Thyroid gland (tissue), 4 donors: ENCODE measurements at regions not wholly inside any gene's neighbourhood (a gene's known extent, or its start where the extent isn't known, plus 50 kb on each side); places are given as distances from the start of the nearest gene placed in this dataset.

Source experiments
- DNase-seq, 2 donors: peaks; one replicate each; pipeline ENCODE4 v3.0.0-alpha.2; 2019
- H3K27ac ChIP-seq, 3 donors: fragments of 200-600 bp; sonication (generic); 1 replicate in 2 of 3; 2 replicates in 1 of 3; pipeline ENCODE4 v1.5.1; 2016 to 2019; ENCODE audit warnings: mild to moderate bottlenecking in 1 of 3, moderate library complexity in 1 of 3
- H3K27me3 ChIP-seq: fragments of 200-600 bp; sonication (generic); one replicate; pipeline ENCODE4 v1.5.1; 2019
- H3K36me3 ChIP-seq, 2 donors: fragments of 200-600 bp; sonication (generic); one replicate each; pipeline ENCODE4 v1.5.1; 2016 to 2019
- H3K4me1 ChIP-seq, 2 donors: fragments of 200-600 bp; sonication (generic); one replicate each; pipeline ENCODE4 v1.5.1; 2017 to 2019
- H3K4me3 ChIP-seq, 3 donors: fragments of 200-600 bp; sonication (generic); replicated peaks in 1 of 3; 1 replicate in 2 of 3; 2 replicates in 1 of 3; pipeline ENCODE4 v1.5.1; 2016; ENCODE audit warnings: mild to moderate bottlenecking in 1 of 3
- H3K9me3 ChIP-seq: fragments of 200-600 bp; sonication (generic); one replicate; pipeline ENCODE4 v1.5.1; 2017
- CTCF ChIP-seq, 6 experiments: fragments of 200-600 bp in 3 of 6; fragments of 450-650 bp in 3 of 6; sonication (generic) in 3 of 6; IDR thresholded peaks; one replicate each; pipeline ENCODE4 v1.5.1; 2016 to 2019; ENCODE audit warnings: antibody characterized with exemption in 6 of 6, mild to moderate bottlenecking in 2 of 6, inconsistent platforms in 1 of 6, moderate library complexity in 1 of 6
- POLR2A ChIP-seq, 2 donors: fragments of 450-650 bp; IDR thresholded peaks; one replicate each; pipeline ENCODE4 v1.6.1; 2017; ENCODE audit warnings: antibody characterized with exemption in 2 of 2, mild to moderate bottlenecking in 2 of 2, moderate library complexity in 1 of 2
- WGBS, 2 donors: methylation state at CpG; one replicate each; pipeline ENCODE4 v1.1.5; 2017; 5-methylcytosine and 5-hydroxymethylcytosine counted together
- intact Hi-C: fragments of 100-400 bp; cut with DNase I; formaldehyde crosslinking; loops from one replicate; pipeline ENCODE4 v1.15.1; 2023

GRCh38 chr21:15326032-15326867, 261.4 kb upstream of the NRIP1 start:
- intact Hi-C loops = no loop called here
- H3K9me3 ChIP-seq = no peaks in the 10 kb centered on the region
- no peaks in the 10 kb centered on the region for H3K4me1 ChIP-seq
- no peaks in the 10 kb centered on the region for H3K27me3 ChIP-seq
- H3K4me3 ChIP-seq = no peak overlapping the region
- no peaks in the 10 kb centered on the region for H3K36me3 ChIP-seq
- TF ChIP-seq CTCF (IDR thresholded peaks at IDR 0.05) (no peak), POLR2A (IDR thresholded peaks at IDR 0.05) (no peak)
- H3K27ac ChIP-seq = no peak overlapping the region
- DNase-seq = no peak
- 95 to 97% methylated on average over 7 to 9 of the region's 9 CpGs for WGBS, 2 donors

DNA sequence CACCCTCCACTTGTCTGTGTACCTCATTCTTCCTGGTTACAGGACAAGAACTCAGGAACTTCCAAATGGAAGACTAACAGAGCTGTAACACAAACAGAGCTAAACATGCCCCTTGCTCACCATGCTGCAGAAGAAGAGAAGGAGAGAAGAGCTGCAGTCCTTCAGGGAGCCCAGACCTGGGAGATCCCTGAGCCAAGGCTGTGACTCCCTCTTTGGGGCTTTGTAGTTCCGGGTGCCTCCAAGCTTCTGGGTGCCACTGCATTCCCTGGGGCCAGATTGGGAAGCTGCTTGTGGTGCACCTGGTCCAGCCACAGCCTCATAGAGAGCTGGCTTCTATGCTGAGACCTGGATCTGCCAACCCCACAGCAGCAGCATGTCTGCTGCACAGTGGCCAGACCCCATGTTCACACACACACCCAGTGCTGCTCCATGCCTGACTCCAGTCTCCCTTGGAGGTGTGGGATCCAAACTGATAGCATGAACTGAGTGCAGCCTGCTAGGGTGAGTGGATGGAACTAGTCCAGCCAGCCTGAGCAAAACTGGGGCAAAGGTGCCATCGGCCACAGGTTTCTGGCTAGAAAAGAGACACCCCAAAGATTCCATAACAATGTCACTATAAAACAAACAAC, 263.0 kb upstream of the NRIP1 start:
- no peaks in the 10 kb centered on the region for H3K36me3 ChIP-seq
- TF ChIP-seq POLR2A (IDR thresholded peaks at IDR 0.05) (no peak), CTCF (IDR thresholded peaks at IDR 0.05) (no peak)
- H3K4me3 ChIP-seq = no peak overlapping the region
- WGBS, 2 donors = 82 to 100% methylated on average over 2 of the region's 2 CpGs
- no peaks in the 10 kb centered on the region for H3K9me3 ChIP-seq
- no peak for DNase-seq
- no peaks in the 10 kb centered on the region for H3K27me3 ChIP-seq
- intact Hi-C loops = no loop called here
- H3K27ac ChIP-seq = no peak overlapping the region
- no peaks in the 10 kb centered on the region for H3K4me1 ChIP-seq

DNA sequence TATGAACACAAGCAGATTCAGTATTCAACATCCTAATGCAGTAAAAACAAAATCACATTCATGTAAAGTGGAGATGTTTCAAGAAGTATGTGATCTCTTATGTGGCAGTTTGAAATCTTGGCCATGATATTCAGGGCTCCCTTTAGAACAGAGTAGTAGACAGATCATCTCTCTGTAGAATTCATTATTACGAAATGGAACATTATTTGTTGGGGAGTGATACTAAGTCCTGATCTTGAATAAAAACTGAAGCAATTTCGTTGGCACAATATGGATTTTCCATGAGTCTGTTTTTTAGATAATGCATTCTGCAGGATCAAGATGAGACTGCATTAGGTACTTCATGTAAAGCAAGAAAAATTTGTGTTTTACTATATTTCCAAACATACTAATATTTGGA, 264.4 kb upstream of the NRIP1 start:
- no peaks in the 10 kb centered on the region for H3K36me3 ChIP-seq
- no peaks in the 10 kb centered on the region for H3K9me3 ChIP-seq
- H3K4me1 ChIP-seq = no peaks in the 10 kb centered on the region
- intact Hi-C loops = no loop called here
- TF ChIP-seq POLR2A (IDR thresholded peaks at IDR 0.05) (no peak), CTCF (IDR thresholded peaks at IDR 0.05) (no peak)
- no peaks in the 10 kb centered on the region for H3K27me3 ChIP-seq
- H3K4me3 ChIP-seq = no peak overlapping the region
- no peak for DNase-seq
- WGBS, 2 donors = 82 to 83% methylated on average over 2 of the region's 2 CpGs
- H3K27ac ChIP-seq = no peak overlapping the region

GRCh38 chr21:15330872-15331271, 266.1 kb upstream of the NRIP1 start:
- no peaks in the 10 kb centered on the region for H3K36me3 ChIP-seq
- TF ChIP-seq CTCF (IDR thresholded peaks at IDR 0.05) = no peak
- TF ChIP-seq POLR2A (IDR thresholded peaks at IDR 0.05) = no peak
- H3K27me3 ChIP-seq = no peaks in the 10 kb centered on the region
- intact Hi-C loops = no loop called here
- no peaks in the 10 kb centered on the region for H3K4me1 ChIP-seq
- DNase-seq = no peak
- no peak overlapping the region for H3K27ac ChIP-seq
- H3K4me3 ChIP-seq = no peak overlapping the region
- no peaks in the 10 kb centered on the region for H3K9me3 ChIP-seq

GRCh38 chr21:15332572-15332971, 267.8 kb upstream of the NRIP1 start:
- DNase-seq = no peak
- H3K36me3 ChIP-seq = no peaks in the 10 kb centered on the region
- no peaks in the 10 kb centered on the region for H3K9me3 ChIP-seq
- intact Hi-C loops = no loop called here
- WGBS, 2 donors = 98 to 99% methylated on average over 1 of the region's 1 CpG
- no peaks in the 10 kb centered on the region for H3K4me1 ChIP-seq
- TF ChIP-seq POLR2A (IDR thresholded peaks at IDR 0.05) = no peak
- TF ChIP-seq CTCF (IDR thresholded peaks at IDR 0.05) = no peak
- no peak overlapping the region for H3K27ac ChIP-seq
- H3K27me3 ChIP-seq = no peaks in the 10 kb centered on the region
- no peak overlapping the region for H3K4me3 ChIP-seq
